ENCODE measurements at regions not wholly inside any gene's neighbourhood (a gene's known extent, or its start where the extent isn't known, plus 50 kb on each side); places are given as distances from the start of the nearest gene placed in this dataset.

DNA sequence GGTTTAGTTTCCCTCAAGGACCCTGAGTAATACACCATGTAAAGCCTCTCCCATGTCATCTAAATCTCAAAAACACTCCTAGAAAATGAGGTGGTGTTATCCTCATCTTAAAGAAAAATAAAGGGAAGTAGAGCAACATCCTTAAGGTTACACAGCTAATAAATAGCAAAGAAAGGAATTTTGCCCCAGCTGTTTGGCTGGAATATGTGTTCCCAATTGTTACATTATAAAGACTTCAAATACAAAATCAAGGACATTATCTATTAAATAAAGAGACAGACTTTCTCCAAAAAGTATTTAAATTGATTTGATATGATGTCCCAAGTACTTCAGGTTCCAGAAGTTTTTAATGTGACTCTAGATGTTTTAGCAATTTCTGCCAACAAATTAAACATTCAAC lies 57.9 kb upstream of the IL15 start:
- TF ChIP-seq, protein P1, sequence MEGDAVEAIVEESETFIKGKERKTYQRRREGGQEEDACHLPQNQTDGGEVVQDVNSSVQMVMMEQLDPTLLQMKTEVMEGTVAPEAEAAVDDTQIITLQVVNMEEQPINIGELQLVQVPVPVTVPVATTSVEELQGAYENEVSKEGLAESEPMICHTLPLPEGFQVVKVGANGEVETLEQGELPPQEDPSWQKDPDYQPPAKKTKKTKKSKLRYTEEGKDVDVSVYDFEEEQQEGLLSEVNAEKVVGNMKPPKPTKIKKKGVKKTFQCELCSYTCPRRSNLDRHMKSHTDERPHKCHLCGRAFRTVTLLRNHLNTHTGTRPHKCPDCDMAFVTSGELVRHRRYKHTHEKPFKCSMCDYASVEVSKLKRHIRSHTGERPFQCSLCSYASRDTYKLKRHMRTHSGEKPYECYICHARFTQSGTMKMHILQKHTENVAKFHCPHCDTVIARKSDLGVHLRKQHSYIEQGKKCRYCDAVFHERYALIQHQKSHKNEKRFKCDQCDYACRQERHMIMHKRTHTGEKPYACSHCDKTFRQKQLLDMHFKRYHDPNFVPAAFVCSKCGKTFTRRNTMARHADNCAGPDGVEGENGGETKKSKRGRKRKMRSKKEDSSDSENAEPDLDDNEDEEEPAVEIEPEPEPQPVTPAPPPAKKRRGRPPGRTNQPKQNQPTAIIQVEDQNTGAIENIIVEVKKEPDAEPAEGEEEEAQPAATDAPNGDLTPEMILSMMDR (IDR thresholded peaks at IDR 0.05), result no peak
- TF ChIP-seq CREM (CRISPR knock-in tag; IDR thresholded peaks at IDR 0.05), result no peak
- TF ChIP-seq, protein P2, sequence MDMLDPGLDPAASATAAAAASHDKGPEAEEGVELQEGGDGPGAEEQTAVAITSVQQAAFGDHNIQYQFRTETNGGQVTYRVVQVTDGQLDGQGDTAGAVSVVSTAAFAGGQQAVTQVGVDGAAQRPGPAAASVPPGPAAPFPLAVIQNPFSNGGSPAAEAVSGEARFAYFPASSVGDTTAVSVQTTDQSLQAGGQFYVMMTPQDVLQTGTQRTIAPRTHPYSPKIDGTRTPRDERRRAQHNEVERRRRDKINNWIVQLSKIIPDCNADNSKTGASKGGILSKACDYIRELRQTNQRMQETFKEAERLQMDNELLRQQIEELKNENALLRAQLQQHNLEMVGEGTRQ (CRISPR knock-in tag; IDR thresholded peaks at IDR 0.05), result no peak
- TF ChIP-seq, protein P3, sequence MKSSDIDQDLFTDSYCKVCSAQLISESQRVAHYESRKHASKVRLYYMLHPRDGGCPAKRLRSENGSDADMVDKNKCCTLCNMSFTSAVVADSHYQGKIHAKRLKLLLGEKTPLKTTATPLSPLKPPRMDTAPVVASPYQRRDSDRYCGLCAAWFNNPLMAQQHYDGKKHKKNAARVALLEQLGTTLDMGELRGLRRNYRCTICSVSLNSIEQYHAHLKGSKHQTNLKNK (CRISPR knock-in tag; IDR thresholded peaks at IDR 0.05), result no peak

Measured in WTC11 (cell line).